Ishikawa (cell line): ENCODE measurements at regions not wholly inside any gene's neighbourhood (a gene's known extent, or its start where the extent isn't known, plus 50 kb on each side); places are given as distances from the start of the nearest gene placed in this dataset.

Experiments
- EP300 ChIP-seq: IDR thresholded peaks from 2 replicates; pipeline ENCODE4 v1.6.1; 2012; ENCODE audit warnings: borderline replicate concordance
- FOXM1 ChIP-seq: IDR thresholded peaks from 2 replicates; pipeline ENCODE4 v1.6.1; 2012; ENCODE audit warnings: low read depth, borderline replicate concordance
- MAX ChIP-seq: IDR thresholded peaks from 2 replicates; pipeline ENCODE4 v1.6.1; 2012
- TAF1 ChIP-seq: IDR thresholded peaks from 2 replicates; pipeline ENCODE4 v1.6.1; 2012; ENCODE audit warnings: low read depth, mild to moderate bottlenecking
- TCF12 ChIP-seq: IDR thresholded peaks from 2 replicates; pipeline ENCODE4 v1.6.1; 2012; ENCODE audit warnings: low read depth

GRCh38 chr1:116854403-116854690 lies 55.4 kb upstream of the PTGFRN start:
- TF ChIP-seq TCF12 (no peak), FOXM1 (no peak), EP300 (no peak), MAX (no peak), TAF1 (no peak)
